SW480 (cell line): ENCODE measurements at regions not wholly inside any gene's neighbourhood (a gene's known extent, or its start where the extent isn't known, plus 50 kb on each side); places are given as distances from the start of the nearest gene placed in this dataset.
"Not testable (repeated sequence)": the region's sequence is repeated elsewhere in the genome, so short reads cannot be mapped to it uniquely, and the experiment has no call there.

Experiments
- DNase-seq: peaks from one replicate; pipeline ENCODE4 v3.0.0-alpha.2; 2016; ENCODE audit warnings: low spot score

DNA sequence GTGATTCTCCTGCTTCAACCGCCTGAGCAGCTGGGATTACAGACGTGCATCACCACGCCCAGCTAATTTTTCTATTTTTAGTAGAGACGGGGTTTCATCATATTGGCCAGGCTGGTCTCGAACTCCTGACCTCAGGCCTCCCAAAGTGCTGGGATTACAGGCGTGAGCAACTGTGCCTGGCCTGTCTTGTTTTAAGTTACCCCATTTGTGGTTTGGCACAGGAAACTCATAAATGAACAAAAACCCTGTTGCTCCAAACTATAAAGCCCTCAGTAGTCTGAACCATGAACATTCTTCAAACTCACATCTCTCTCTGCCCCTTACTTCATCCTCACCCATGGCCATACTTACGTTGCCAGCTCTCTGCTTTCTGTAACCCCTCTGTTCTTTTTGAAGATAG, 61.7 kb downstream of the RHOU start:
- DNase-seq: not testable (repeated sequence)

- no peak for DNase-seq
Measured at GRCh38 chr1:228798035-228798434, 62.8 kb downstream of the RHOU start.

GRCh38 chr1:228798548-228798947, 63.3 kb downstream of the RHOU start:
- no peak for DNase-seq

DNA sequence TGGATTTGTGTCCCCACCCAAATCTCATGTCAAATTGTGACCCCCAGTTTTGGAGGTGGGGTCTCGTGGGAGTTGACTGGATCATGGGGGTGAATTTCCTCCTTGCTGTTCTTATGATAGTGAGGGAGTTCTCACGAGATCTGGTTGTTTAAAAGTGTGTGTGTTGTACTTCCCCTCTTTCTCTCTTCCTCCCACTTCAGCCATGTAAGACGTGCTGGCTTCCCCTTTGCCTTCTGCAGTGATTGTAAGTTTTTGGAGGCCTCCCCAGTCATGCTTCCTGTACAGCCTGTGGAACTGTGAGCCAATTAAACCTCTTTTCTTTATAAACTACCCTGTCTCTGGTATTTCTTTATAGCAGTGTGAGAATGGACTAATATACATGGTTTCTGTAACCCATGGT, 64.6 kb downstream of the RHOU start:
- DNase-seq: no peak

- no peak for DNase-seq
Measured at GRCh38 chr1:228801068-228801467, 65.8 kb downstream of the RHOU start.

GRCh38 chr1:228802386-228803220, 67.3 kb downstream of the RHOU start:
- DNase-seq: no peak

GRCh38 chr1:228803421-228803820, 68.1 kb downstream of the RHOU start:
- DNase-seq: no peak

DNA sequence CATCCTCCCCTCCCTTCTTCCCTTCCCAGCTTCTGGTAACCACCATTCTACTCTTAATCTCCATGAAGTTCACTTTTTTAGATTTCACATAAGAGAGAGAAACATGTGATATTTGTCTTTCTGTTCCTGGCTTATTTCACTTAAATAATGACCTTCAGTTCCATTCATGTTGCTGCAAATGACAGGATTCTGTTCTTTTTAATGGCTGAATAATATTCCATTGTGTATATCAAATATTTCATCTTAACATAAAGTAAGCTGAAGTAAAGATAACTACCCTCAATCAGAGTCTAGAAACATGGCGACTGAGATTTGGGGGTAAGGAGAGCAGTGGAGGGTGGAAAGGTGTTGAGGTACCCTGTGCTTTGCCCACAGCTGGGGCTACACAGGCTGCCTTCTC, 68.9 kb downstream of the RHOU start:
- DNase-seq: no peak

DNA sequence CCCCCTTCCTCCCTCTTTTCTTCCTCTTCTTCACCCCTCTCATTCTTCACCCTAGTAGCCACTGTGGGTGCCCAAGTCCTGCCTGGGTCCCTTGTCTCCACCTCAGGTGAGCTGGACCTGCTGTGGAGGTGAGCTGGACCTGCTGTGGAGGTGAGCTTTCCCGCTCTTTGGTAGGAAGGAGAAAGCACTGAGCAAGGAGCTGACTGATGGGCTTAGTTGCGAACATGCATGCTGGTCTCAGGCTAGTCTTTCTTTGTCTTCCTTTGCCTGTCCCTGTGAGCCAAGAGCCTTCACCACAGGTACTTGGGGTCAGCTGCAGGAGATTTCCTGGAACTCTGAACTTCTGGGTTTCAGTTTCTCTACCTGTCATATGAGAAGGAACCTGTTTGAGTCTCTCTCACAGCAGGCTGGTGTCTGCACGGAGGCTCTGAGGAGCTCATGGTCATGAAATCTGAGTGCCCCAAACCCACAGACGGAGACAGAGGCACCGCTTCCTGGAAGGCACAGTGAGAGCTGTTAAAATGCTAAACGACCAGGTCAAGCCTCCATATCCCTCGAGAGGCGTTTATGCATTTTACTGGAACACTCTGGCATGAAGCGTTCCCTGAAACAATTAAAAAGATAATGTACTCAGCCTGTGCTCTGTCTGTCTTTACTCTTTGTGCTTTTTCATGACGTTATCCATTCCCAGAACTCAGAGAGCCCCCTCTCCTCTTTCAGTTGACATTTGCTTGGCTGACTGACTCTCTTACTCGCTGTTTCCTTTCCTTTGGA, 69.5 kb downstream of the RHOU start:
- DNase-seq: no peak

DNA sequence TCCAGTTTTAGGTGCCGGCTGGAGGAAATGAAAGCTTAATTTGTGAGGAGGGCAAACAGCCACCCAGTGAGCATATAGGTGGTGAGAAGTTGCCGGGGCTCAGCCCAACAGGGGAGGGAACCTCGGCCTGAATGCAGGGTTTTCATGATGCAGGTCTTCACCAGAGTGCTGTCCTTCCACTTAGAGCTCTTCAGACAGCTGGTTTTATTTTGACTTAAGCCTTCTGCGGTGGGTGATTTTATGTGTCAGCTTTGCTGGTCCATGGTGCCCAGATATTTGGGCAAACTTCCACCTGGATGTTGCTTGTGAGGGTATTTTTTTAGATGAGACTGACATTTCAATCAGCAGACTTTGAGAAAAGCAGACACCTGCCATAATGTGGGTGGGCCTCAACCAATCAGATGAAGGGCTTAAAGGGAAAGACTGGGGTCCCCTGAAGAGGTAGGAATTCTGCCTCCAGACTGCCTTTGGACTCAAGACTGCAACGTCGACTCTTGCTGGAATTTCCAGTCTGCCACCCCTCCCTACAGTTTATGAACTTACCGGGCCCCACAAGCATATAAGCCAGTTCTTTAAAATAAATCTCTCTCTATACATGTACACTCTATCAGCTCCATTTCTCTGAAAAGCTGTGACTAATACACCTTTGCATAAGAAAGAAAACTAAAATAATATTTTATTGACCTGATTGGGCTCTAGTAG, 72.8 kb downstream of the RHOU start:
- DNase-seq: no peak

DNA sequence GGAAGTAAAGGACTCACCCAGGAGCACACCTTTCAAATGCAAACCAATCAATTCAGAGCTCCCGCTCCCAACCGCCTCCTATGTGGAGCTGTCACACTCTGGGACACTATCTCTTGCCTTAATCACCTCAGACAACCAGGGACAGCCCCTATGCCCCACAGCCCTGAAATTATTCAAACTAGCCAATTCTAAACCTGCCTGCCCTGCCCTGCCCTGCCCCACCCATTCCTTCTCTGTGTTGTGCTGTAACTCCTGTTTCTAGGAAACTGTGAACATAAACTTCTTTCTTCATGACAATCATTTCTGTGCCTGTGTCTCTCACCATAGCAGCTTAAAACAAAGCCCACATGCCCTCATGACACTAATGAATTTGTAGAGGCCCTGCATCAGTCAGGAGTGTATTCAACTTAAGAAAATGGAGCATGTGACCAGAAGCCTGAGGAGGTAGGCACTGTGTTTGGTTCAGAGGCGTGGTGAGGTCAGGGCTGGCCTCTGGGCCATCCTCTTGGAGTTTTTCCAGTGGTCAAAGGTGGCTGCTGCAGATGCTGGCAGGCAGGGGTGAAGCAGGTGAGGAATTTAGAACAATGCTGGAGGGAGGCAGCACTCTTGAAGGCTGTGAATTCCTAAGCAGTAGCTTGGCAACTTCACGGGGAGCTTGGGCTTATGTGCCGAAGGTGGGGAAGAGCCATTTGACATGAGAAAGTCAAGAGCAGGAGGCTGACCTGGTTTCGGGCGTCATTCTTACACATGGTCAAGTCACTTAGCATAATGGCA, 74.5 kb downstream of the RHOU start:
- DNase-seq: peak; percentile 41

- no peak for DNase-seq
Measured at GRCh38 chr1:228810395-228810758, 75.1 kb downstream of the RHOU start.

DNA sequence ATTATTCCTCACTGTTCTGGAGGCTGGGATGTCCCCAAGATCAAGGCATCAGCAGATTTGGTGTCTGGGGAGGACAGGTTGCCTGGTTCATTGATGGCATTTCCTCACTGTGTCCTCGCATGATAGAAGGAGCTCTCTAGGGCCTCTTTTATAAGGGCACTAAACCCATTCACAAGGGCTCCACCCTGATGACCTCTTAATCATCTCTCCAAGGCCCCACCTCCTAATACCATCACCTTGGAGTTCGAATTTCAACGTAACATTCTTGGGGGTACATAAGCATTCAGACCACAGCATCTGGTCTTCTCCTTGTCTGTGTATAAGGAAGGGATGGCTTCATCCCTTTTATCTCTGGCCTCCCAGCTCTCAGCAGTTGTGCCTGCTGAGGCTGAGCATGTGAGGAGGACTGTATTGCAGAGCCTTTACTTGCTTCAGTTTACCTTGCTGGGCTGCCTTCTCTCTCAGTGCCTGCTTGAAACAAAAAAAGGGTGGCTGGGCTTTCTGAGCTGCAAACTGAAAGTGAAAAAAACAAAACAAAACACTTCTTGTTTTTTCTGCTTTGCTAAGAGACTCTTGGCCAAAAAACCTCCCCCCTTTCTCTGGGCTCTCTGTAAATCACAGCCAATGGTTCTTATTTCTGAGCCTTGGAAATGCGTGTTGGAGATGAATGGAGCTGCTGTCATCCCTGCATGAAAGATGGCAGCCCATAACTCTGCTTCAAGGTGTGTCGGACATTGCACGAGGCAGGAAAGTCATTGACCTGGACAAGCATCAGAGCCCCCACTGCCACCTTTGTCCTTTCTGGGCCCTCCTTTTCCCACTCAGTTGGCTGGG, 75.8 kb downstream of the RHOU start:
- no peak for DNase-seq

GRCh38 chr1:228811712-228812305, 76.5 kb downstream of the RHOU start:
- no peak for DNase-seq

- no peak for DNase-seq
Measured at GRCh38 chr1:228812961-228813360, 77.7 kb downstream of the RHOU start.

GRCh38 chr1:228814176-228814575, 78.9 kb downstream of the RHOU start:
- DNase-seq: no peak

DNA sequence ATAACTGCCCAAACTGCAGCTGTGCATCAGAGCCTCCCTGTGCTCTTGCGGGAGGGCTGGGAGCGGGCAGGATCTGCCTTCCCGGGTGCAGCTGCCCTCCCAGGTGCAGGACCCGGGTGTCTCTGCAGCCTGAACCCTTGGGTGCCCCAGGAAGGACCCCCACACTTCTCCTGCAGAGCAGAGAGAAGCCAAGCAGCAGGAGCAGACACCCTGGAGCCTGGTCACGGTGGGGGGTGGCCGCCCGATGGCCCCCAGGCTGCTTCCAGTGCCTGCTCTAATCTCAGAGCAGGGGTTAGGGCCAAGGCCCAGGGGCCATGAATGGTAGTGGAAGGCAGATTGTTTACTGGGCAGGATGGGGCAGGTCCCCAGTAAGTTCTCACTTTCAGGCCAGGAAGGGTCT, 83.0 kb downstream of the RHOU start:
- DNase-seq: no peak

- DNase-seq: no peak
Measured at GRCh38 chr1:228818928-228819630, 83.8 kb downstream of the RHOU start.

- no peak for DNase-seq
Measured at GRCh38 chr1:228821252-228821651, 86.0 kb downstream of the RHOU start.

GRCh38 chr1:228823200-228823599, 87.9 kb downstream of the RHOU start:
- no peak for DNase-seq
